Prostate gland (tissue), 2 donors: ENCODE measurements at regions not wholly inside any gene's neighbourhood (a gene's known extent, or its start where the extent isn't known, plus 50 kb on each side); places are given as distances from the start of the nearest gene placed in this dataset.

Experiments
- DNase-seq: peaks from one replicate; pipeline ENCODE4 v3.0.0-alpha.2; 2019; ENCODE audit warnings: low spot score
- H3K27ac ChIP-seq, 2 donors: fragments of 200-600 bp; sonication (generic); 2 replicates each; pipeline ENCODE4 v1.5.1; 2017 to 2019
- H3K27me3 ChIP-seq: fragments of 200-600 bp; sonication (generic); replicated peaks from 2 replicates; pipeline ENCODE4 v1.5.1; 2019; ENCODE audit not compliant: insufficient read depth
- H3K36me3 ChIP-seq, 2 donors: fragments of 200-600 bp; sonication (generic); 1 replicate in 1 of 2; 2 replicates in 1 of 2; pipeline versions ENCODE4 v1.5.1 to v1.8.1; 2017 to 2019
- H3K4me1 ChIP-seq: fragments of 200-600 bp; sonication (generic); replicated peaks from 2 replicates; pipeline ENCODE4 v1.5.1; 2019
- H3K4me3 ChIP-seq, 2 donors: fragments of 200-600 bp; sonication (generic); 2 replicates each; pipeline ENCODE4 v1.5.1; 2017 to 2019
- H3K9me3 ChIP-seq: fragments of 200-600 bp; sonication (generic); 2 replicates; pipeline ENCODE4 v1.5.1; 2017
- POLR2A ChIP-seq: fragments of 450-650 bp; IDR thresholded peaks from one replicate; pipeline ENCODE4 v1.6.1; 2016; ENCODE audit warnings: antibody characterized with exemption, mild to moderate bottlenecking
- POLR2AphosphoS5 ChIP-seq: sonication (generic); formaldehyde crosslinking; IDR thresholded peaks from one replicate; pipeline ENCODE4 v1.6.1; 2017; ENCODE audit warnings: antibody characterized with exemption
- WGBS: methylation state at CpG from one replicate; pipeline ENCODE4 v1.1.5; 2018; 5-methylcytosine and 5-hydroxymethylcytosine counted together
- intact Hi-C: fragments of 100-400 bp; cut with DNase I; formaldehyde crosslinking; loops from one replicate; pipeline ENCODE4 v1.14.2; 2022
- TF ChIP-seq, protein P1 (sequence below), 4 experiments: fragments of 200-600 bp in 2 of 4; fragments of 450-650 bp in 2 of 4; sonication (generic) in 2 of 4; IDR thresholded peaks; 1 replicate in 3 of 4; 2 replicates in 1 of 4; pipeline ENCODE4 v1.5.1; 2016 to 2019; ENCODE audit warnings: antibody characterized with exemption in 4 of 4, mild to moderate bottlenecking in 2 of 4, moderate library complexity in 2 of 4

DNA sequence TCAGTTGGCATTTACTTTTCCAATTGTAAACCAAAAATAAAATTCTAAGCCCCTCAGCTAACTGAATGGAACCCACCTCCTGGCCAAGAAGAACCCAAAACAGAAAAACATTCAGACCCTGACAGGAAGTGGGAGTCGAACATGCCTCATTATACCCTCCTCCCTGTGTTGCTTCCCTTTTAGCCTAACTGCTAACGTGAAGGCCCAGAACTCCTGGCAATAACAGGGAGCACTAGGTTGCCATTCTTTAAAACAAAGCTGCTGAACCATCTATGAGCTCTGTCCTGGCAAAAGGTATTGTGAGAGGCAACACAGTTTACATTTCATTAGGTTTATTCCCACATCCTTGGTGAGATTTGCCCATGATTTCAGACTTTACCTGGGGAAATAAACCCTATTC, 481.4 kb downstream of the CHSY3 start:
- H3K27ac ChIP-seq, result no peak overlapping the region
- H3K4me3 ChIP-seq, result no peak overlapping the region
- H3K9me3 ChIP-seq, result no peaks in the 10 kb centered on the region
- TF ChIP-seq POLR2AphosphoS5, result no peak
- H3K4me1 ChIP-seq, result no peaks in the 10 kb centered on the region
- DNase-seq, result no peak
- no peaks in the 10 kb centered on the region for H3K36me3 ChIP-seq
- intact Hi-C loops, result no loop called here
- 50% methylated on average over 2 of the region's 2 CpGs for WGBS
- no peaks in the 10 kb centered on the region for H3K27me3 ChIP-seq

DNA sequence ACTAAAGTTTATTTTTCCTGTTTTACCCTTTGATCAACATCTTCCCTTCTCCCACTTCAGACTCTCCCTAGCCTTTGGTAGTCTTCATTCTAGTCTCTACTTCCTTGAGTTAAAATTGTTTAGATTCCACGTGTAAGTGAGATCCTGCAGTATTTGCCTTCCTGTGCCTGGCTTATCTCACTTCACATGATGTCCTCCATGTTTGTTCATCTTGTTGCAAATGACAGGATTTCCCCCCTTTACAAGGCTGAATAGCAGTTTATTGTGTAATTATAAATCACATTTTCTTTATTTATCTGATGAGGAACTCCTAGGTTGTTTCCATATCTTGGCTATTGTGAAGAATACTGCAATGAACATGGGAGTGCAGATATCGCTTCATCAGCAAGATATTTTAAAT, 461.7 kb downstream of the CHSY3 start:
- Histone ChIP-seq H3K27ac (no peak overlapping the region), H3K4me3 (no peak overlapping the region), H3K36me3 (no peaks in the 10 kb centered on the region), H3K4me1 (no peaks in the 10 kb centered on the region), H3K9me3 (no peaks in the 10 kb centered on the region), H3K27me3 (no peaks in the 10 kb centered on the region)
- WGBS, result 48% methylated on average over 2 of the region's 2 CpGs
- no peak for DNase-seq
- no peak for TF ChIP-seq POLR2AphosphoS5
- TF ChIP-seq POLR2A, result no peak
- TF ChIP-seq, protein P1, sequence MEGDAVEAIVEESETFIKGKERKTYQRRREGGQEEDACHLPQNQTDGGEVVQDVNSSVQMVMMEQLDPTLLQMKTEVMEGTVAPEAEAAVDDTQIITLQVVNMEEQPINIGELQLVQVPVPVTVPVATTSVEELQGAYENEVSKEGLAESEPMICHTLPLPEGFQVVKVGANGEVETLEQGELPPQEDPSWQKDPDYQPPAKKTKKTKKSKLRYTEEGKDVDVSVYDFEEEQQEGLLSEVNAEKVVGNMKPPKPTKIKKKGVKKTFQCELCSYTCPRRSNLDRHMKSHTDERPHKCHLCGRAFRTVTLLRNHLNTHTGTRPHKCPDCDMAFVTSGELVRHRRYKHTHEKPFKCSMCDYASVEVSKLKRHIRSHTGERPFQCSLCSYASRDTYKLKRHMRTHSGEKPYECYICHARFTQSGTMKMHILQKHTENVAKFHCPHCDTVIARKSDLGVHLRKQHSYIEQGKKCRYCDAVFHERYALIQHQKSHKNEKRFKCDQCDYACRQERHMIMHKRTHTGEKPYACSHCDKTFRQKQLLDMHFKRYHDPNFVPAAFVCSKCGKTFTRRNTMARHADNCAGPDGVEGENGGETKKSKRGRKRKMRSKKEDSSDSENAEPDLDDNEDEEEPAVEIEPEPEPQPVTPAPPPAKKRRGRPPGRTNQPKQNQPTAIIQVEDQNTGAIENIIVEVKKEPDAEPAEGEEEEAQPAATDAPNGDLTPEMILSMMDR (IDR thresholded peaks at IDR 0.05), result no peak
- intact Hi-C loops, result no loop called here

DNA sequence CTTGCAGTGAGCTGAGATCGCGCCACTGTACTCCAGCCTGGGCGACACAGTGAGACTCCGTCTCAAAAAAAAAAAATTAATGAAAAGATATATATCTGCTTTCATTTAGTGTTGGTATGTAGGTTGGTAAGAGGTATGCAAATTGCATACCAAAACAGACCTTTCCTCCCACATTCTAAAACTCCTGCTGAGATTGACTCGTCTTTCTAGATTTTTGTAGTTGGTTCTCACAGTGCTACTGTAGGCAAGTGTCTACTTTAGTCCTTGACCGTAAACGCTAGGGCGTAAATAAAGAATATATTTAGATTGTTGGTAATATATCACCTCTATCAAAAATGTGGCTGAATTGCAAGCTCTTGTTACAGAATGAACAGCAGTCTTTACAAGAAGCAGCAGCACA, 445.9 kb downstream of the CHSY3 start:
- no peaks in the 10 kb centered on the region for H3K4me1 ChIP-seq
- intact Hi-C loops, result no loop called here
- no peaks in the 10 kb centered on the region for H3K9me3 ChIP-seq
- no peak overlapping the region for H3K4me3 ChIP-seq
- no peak for DNase-seq
- no peak for TF ChIP-seq POLR2A
- TF ChIP-seq POLR2AphosphoS5, result no peak
- TF ChIP-seq, protein P1 (IDR thresholded peaks at IDR 0.05), result no peak
- no peaks in the 10 kb centered on the region for H3K27me3 ChIP-seq
- WGBS, result 87% methylated on average over 8 of the region's 8 CpGs
- H3K27ac ChIP-seq, result no peak overlapping the region
- no peaks in the 10 kb centered on the region for H3K36me3 ChIP-seq

DNA sequence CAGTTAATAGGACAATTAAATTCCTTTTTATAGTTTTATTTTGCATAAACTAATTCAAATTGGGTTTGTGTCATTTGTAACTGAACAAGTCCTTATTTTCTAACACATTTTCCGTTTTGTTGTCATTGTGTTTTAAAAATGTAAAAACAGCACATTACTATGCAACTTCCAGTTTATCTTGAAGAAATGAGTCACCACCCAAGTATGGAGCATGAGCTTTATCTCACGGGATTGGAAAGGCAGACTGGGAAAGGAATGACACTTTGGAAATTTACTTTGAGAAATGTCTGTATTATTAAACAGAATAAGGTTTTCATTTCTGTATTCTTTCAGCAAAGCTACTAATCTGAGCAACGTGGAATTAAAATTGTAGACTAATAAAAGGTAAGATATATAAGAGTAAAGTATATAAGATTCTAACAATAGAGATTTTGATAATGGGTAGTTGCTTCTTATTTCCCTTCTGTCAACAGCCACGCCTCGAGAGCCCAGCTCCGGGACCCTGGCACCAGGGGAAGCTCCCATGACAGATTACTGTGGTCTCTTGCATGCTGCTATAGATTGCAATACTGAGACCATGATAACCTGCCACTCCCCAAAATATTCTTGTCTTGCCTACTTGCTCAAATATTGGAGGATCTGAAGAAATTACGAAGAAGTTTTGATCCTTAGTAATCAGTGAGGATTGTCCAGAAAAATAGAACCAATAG, 433.1 kb downstream of the CHSY3 start:
- no peak overlapping the region for H3K27ac ChIP-seq

DNA sequence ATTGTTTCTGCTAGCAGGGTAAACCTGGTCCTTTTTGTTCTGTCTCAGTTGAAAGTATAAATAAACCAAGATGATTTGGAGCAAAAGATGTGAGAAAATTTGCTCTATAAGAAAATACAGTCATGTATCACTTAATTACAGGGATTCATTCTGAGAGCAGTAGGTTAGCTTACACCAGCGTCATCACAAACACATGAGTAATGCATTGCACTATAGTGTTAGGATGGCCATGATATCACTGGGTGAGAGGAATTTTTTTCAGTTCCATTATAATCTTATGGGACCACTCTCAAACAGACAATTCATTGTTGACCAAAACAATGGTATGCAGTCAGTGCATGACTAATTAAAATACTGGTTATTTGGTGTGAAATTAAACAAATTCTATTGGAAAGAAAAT, 430.9 kb downstream of the CHSY3 start:
- Histone ChIP-seq H3K27me3 (no peaks in the 10 kb centered on the region), H3K4me1 (no peaks in the 10 kb centered on the region), H3K36me3 (no peaks in the 10 kb centered on the region), H3K27ac (no peak overlapping the region), H3K4me3 (no peak overlapping the region), H3K9me3 (no peaks in the 10 kb centered on the region)
- intact Hi-C loops, result no loop called here
- 97% methylated on average over 1 of the region's 1 CpG for WGBS
- no peak for DNase-seq
- TF ChIP-seq, protein P1 (IDR thresholded peaks at IDR 0.05), result no peak
- TF ChIP-seq POLR2AphosphoS5 (no peak), POLR2A (no peak)

More for the DNA sequence above, 433.1 kb downstream of the CHSY3 start:
- no peaks in the 10 kb centered on the region for H3K4me1 ChIP-seq
- H3K4me3 ChIP-seq, result no peak overlapping the region
- H3K27me3 ChIP-seq, result no peaks in the 10 kb centered on the region
- TF ChIP-seq POLR2AphosphoS5, result no peak
- no peak for TF ChIP-seq POLR2A
- TF ChIP-seq, protein P1 (IDR thresholded peaks at IDR 0.05), result no peak
- H3K36me3 ChIP-seq, result no peaks in the 10 kb centered on the region
- no peak for DNase-seq
- no peaks in the 10 kb centered on the region for H3K9me3 ChIP-seq
- intact Hi-C loops, result no loop called here
- 67% methylated on average over 7 of the region's 7 CpGs for WGBS
